CD14-positive monocyte (primary cell): ENCODE measurements at regions not wholly inside any gene's neighbourhood (a gene's known extent, or its start where the extent isn't known, plus 50 kb on each side); places are given as distances from the start of the nearest gene placed in this dataset.

Experiments
- DNase-seq, 3 donors: peaks; one replicate each; pipeline ENCODE4 v3.0.0-alpha.2; 2011 to 2022
- H2AFZ ChIP-seq: 2 replicates; pipeline ENCODE4 v1.6.0; 2012; ENCODE audit warnings: mild to moderate bottlenecking, low read depth, low read length, inconsistent platforms; ENCODE audit not compliant: insufficient read depth, poor library complexity, severe bottlenecking
- H3K27ac ChIP-seq, 2 donors: 1 replicate in 1 of 2; 2 replicates in 1 of 2; pipeline ENCODE4 v1.5.1; 2012 to 2013; ENCODE audit warnings: low read length in 2 of 2, control low read depth in 1 of 2, inconsistent platforms in 1 of 2, low read depth in 1 of 2, mild to moderate bottlenecking in 1 of 2
- H3K27me3 ChIP-seq, 2 donors: one replicate each; pipeline versions ENCODE4 v1.6.0 to v1.6.1; 2011 to 2013; ENCODE audit warnings: low read length in 2 of 2; ENCODE audit not compliant: control insufficient read depth in 2 of 2, insufficient read depth in 2 of 2
- H3K36me3 ChIP-seq, 2 donors: replicated peaks in 1 of 2; 1 replicate in 1 of 2; 2 replicates in 1 of 2; pipeline versions ENCODE4 v1.5.1 to v1.6.1; 2012 to 2013; ENCODE audit warnings: low read length in 2 of 2, control low read depth in 1 of 2, inconsistent platforms in 1 of 2, mild to moderate bottlenecking in 1 of 2; ENCODE audit not compliant: insufficient read depth in 2 of 2, control insufficient read depth in 1 of 2
- H3K4me1 ChIP-seq, 2 donors: 1 replicate in 1 of 2; 2 replicates in 1 of 2; pipeline versions ENCODE4 v1.5.1 to v1.6.1; 2012 to 2013; ENCODE audit warnings: low read length in 2 of 2, control low read depth in 1 of 2, inconsistent platforms in 1 of 2, mild to moderate bottlenecking in 1 of 2, moderate library complexity in 1 of 2; ENCODE audit not compliant: insufficient read depth in 2 of 2, control insufficient read depth in 1 of 2
- H3K4me2 ChIP-seq: replicated peaks from 2 replicates; pipeline ENCODE3; 2012; ENCODE audit warnings: low read length, moderate library complexity, mild to moderate bottlenecking; ENCODE audit not compliant: poor library complexity, severe bottlenecking; ENCODE audit errors: extremely low read depth
- H3K4me3 ChIP-seq, 3 experiments: fragments of 200-600 bp in 1 of 3; sonication (generic) in 1 of 3; replicated peaks in 1 of 3; 1 replicate in 2 of 3; 2 replicates in 1 of 3; pipeline ENCODE4 v1.5.1; 2011 to 2013; ENCODE audit warnings: low read length in 3 of 3, mild to moderate bottlenecking in 3 of 3, control low read depth in 2 of 3, low read depth in 2 of 3, inconsistent platforms in 1 of 3, moderate library complexity in 1 of 3
- H3K79me2 ChIP-seq: 2 replicates; pipeline ENCODE4 v1.6.0; 2012; ENCODE audit warnings: mild to moderate bottlenecking, control low read depth, inconsistent platforms, low read length, moderate library complexity; ENCODE audit not compliant: insufficient read depth
- H3K9ac ChIP-seq: 2 replicates; pipeline ENCODE4 v1.6.0; 2017; ENCODE audit warnings: low read length, mild to moderate bottlenecking; ENCODE audit not compliant: insufficient read depth, poor library complexity, severe bottlenecking
- H3K9me3 ChIP-seq, 2 donors: replicated peaks in 1 of 2; 1 replicate in 1 of 2; 2 replicates in 1 of 2; pipeline versions ENCODE4 v1.5.1 to v1.6.1; 2012 to 2013; ENCODE audit warnings: low read length in 2 of 2, control low read depth in 1 of 2; ENCODE audit not compliant: control insufficient read depth in 1 of 2, insufficient read depth in 1 of 2
- H4K20me1 ChIP-seq: 2 replicates; pipeline ENCODE4 v1.6.0; 2012; ENCODE audit warnings: mild to moderate bottlenecking, low read length, control low read depth, moderate library complexity; ENCODE audit not compliant: insufficient read depth
- H3K27ac Mint-ChIP-seq, 7 donors: one replicate each; pipeline ENCODE4 v1.8.0; 2020; ENCODE audit warnings: mild to moderate bottlenecking in 7 of 7, mixed read lengths in 7 of 7, moderate library complexity in 6 of 7, inconsistent platforms in 2 of 7
- H3K27me3 Mint-ChIP-seq, 3 donors: one replicate each; pipeline ENCODE4 v1.8.0; 2021 to 2022; ENCODE audit warnings: low read depth in 3 of 3, mild to moderate bottlenecking in 3 of 3, mixed read lengths in 3 of 3, moderate library complexity in 3 of 3, inconsistent platforms in 1 of 3
- H3K36me3 Mint-ChIP-seq, 2 donors: one replicate each; pipeline ENCODE4 v1.8.0; 2020; ENCODE audit warnings: mixed read lengths in 2 of 2, inconsistent platforms in 1 of 2, mild to moderate bottlenecking in 1 of 2
- H3K4me1 Mint-ChIP-seq: one replicate; pipeline ENCODE4 v1.8.0; 2020; ENCODE audit warnings: mild to moderate bottlenecking, mixed read lengths
- H3K4me3 Mint-ChIP-seq, 2 donors: one replicate each; pipeline ENCODE4 v1.8.0; 2020; ENCODE audit warnings: mild to moderate bottlenecking in 2 of 2, mixed read lengths in 2 of 2, moderate library complexity in 1 of 2
- H3K9me3 Mint-ChIP-seq, 7 donors: one replicate each; pipeline ENCODE4 v1.8.0; 2020 to 2022; ENCODE audit warnings: mixed read lengths in 7 of 7, mild to moderate bottlenecking in 6 of 7, moderate library complexity in 6 of 7, inconsistent platforms in 2 of 7
- WGBS: methylation state at CpG from one replicate; pipeline ENCODE4 v1.1.5; 2013; ENCODE audit warnings: missing lambda C conversion rate; ENCODE audit not compliant: insufficient coverage; 5-methylcytosine and 5-hydroxymethylcytosine counted together
- intact Hi-C, 2 donors: fragments of 100-400 bp; cut with micrococcal nuclease; formaldehyde crosslinking; loops; one replicate each; pipeline versions ENCODE4 v1.15.0 to v1.15.1; 2023
- TF ChIP-seq, protein P1 (sequence below): fragments of 200-600 bp; IDR thresholded peaks from one replicate; pipeline ENCODE4 v1.8.0; 2022; ENCODE audit warnings: antibody characterized with exemption, mild to moderate bottlenecking

DNA sequence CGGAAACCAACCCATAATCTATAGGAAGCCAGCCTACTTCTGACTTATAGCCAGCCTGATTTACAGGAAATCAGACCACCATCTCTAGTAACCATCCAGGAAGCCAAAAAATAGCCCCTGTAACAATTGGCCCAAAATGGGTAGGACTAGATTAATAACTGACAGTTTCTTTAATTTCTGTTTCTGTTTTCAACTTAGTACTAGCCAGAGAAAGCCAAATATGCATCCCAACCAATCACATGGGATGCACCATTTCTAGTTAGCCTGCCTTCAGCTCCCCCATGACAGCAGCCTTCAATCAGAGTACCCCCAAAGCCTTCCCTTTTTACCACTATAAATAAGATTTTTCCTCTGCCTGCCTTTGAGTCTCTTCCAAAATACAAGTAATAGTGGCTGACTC is 239.1 kb upstream of the GADL1 start:
- Mint-ChIP-seq H3K4me1 (no peaks in the 10 kb centered on the region), H3K27ac (no peak overlapping the region), H3K27me3 (no peaks in the 10 kb centered on the region), H3K4me3 (no peak overlapping the region), H3K36me3 (no peaks in the 10 kb centered on the region), H3K9me3 (peaks cover 0 to 3% (median 0%) of the 10 kb centered on the region in 7 donors)
- no peaks in the 10 kb centered on the region for H3K4me1 ChIP-seq
- H3K36me3 ChIP-seq: no peaks in the 10 kb centered on the region
- intact Hi-C loops: no loop called here
- H3K9ac ChIP-seq: no peak overlapping the region
- H4K20me1 ChIP-seq: no peaks in the 10 kb centered on the region
- no peak overlapping the region for H3K27ac ChIP-seq
- H3K4me3 ChIP-seq: no peak overlapping the region
- H3K79me2 ChIP-seq: no peaks in the 10 kb centered on the region
- WGBS: no CpG with 5 or more reads among the region's 1 CpG
- H3K4me2 ChIP-seq: no peak overlapping the region
- H3K9me3 ChIP-seq: no peaks in the 10 kb centered on the region
- no peak for DNase-seq
- no peak overlapping the region for H2AFZ ChIP-seq
- TF ChIP-seq, protein P1, sequence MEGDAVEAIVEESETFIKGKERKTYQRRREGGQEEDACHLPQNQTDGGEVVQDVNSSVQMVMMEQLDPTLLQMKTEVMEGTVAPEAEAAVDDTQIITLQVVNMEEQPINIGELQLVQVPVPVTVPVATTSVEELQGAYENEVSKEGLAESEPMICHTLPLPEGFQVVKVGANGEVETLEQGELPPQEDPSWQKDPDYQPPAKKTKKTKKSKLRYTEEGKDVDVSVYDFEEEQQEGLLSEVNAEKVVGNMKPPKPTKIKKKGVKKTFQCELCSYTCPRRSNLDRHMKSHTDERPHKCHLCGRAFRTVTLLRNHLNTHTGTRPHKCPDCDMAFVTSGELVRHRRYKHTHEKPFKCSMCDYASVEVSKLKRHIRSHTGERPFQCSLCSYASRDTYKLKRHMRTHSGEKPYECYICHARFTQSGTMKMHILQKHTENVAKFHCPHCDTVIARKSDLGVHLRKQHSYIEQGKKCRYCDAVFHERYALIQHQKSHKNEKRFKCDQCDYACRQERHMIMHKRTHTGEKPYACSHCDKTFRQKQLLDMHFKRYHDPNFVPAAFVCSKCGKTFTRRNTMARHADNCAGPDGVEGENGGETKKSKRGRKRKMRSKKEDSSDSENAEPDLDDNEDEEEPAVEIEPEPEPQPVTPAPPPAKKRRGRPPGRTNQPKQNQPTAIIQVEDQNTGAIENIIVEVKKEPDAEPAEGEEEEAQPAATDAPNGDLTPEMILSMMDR: no peak
- H3K27me3 ChIP-seq: no peaks in the 10 kb centered on the region

GRCh38 chr3:31135546-31135945 is 241.1 kb upstream of the GADL1 start:
- Histone ChIP-seq H3K9ac (no peak overlapping the region), H3K4me3 (no peak overlapping the region), H2AFZ (no peak overlapping the region), H3K27me3 (no peaks in the 10 kb centered on the region), H3K4me1 (no peaks in the 10 kb centered on the region), H3K36me3 (no peaks in the 10 kb centered on the region), H3K4me2 (no peak overlapping the region), H3K27ac (no peak overlapping the region), H3K9me3 (no peaks in the 10 kb centered on the region), H3K79me2 (no peaks in the 10 kb centered on the region), H4K20me1 (no peaks in the 10 kb centered on the region)
- no peaks in the 10 kb centered on the region for H3K4me1 Mint-ChIP-seq
- no peaks in the 10 kb centered on the region for H3K27me3 Mint-ChIP-seq
- intact Hi-C loops: no loop called here
- TF ChIP-seq, protein P1: no peak
- no peak for DNase-seq
- WGBS: 100% methylated on average over 1 of the region's 3 CpGs
- H3K27ac Mint-ChIP-seq: no peak overlapping the region
- H3K4me3 Mint-ChIP-seq: no peak overlapping the region
- peaks cover 0 to 5% (median 0%) of the 10 kb centered on the region in 7 donors for H3K9me3 Mint-ChIP-seq
- no peaks in the 10 kb centered on the region for H3K36me3 Mint-ChIP-seq
